Adrenal gland (tissue), 9 donors: ENCODE measurements at regions not wholly inside any gene's neighbourhood (a gene's known extent, or its start where the extent isn't known, plus 50 kb on each side); places are given as distances from the start of the nearest gene placed in this dataset.

ENCODE experiments used
- DNase-seq, 7 donors: peaks; one replicate each; pipeline ENCODE4 v3.0.0-alpha.2; 2019 to 2020
- H3K27ac ChIP-seq, 5 donors: fragments of 200-600 bp; sonication (generic) in 4 of 5; 1 replicate in 3 of 5; 2 replicates in 2 of 5; pipeline versions ENCODE4 v1.5.1 to v1.8.0; 2016 to 2020; ENCODE audit warnings: mild to moderate bottlenecking in 1 of 5
- H3K27me3 ChIP-seq: fragments of 200-600 bp; 2 replicates; pipeline ENCODE4 v1.8.0; 2021
- H3K36me3 ChIP-seq, 2 donors: fragments of 200-600 bp; replicated peaks in 1 of 2; 1 replicate in 1 of 2; 2 replicates in 1 of 2; pipeline versions ENCODE4 v1.5.1 to v1.8.0; 2018 to 2022
- H3K4me1 ChIP-seq, 2 donors: fragments of 200-600 bp; replicated peaks in 1 of 2; 1 replicate in 1 of 2; 2 replicates in 1 of 2; pipeline versions ENCODE4 v1.5.1 to v1.8.0; 2018 to 2021
- H3K4me3 ChIP-seq, 4 donors: fragments of 200-600 bp; sonication (generic) in 3 of 4; one replicate each; pipeline ENCODE4 v1.5.1; 2016 to 2018
- H3K9me3 ChIP-seq, 3 donors: fragments of 200-600 bp; sonication (generic) in 1 of 3; replicated peaks in 1 of 3; 1 replicate in 2 of 3; 2 replicates in 1 of 3; pipeline versions ENCODE4 v1.5.1 to v1.8.0; 2016 to 2021
- CTCF ChIP-seq, 6 experiments: fragments of 450-650 bp in 4 of 6; fragments of 200-600 bp in 2 of 6; sonication (generic) in 1 of 6; IDR thresholded peaks; 1 replicate in 5 of 6; 2 replicates in 1 of 6; pipeline versions ENCODE4 v1.5.1 to v1.8.0; 2016 to 2021; ENCODE audit warnings: antibody characterized with exemption in 6 of 6, mild to moderate bottlenecking in 2 of 6, moderate library complexity in 1 of 6
- POLR2A ChIP-seq, 2 donors: fragments of 450-650 bp; IDR thresholded peaks; one replicate each; pipeline ENCODE4 v1.6.1; 2017; ENCODE audit warnings: antibody characterized with exemption in 2 of 2, mild to moderate bottlenecking in 2 of 2, moderate library complexity in 1 of 2
- WGBS, 4 donors: extraction: QIAGEN DNeasy Blood & Tissue Kit in 2 of 4; methylation state at CpG; one replicate each; pipeline versions ENCODE4 v1.1.5 to v1.1.7; 2013 to 2017; 5-methylcytosine and 5-hydroxymethylcytosine counted together
- intact Hi-C, 2 donors: fragments of 100-400 bp; cut with DNase I; formaldehyde crosslinking; loops; one replicate each; pipeline versions ENCODE4 v1.14.1 to v1.15.0; 2022 to 2023
- donor health status: healthy with polysubstance abuse.
- donor health status: Bipolar disorder and iron deficiency.
- donor health status: DM: yes; HTN: yes; CAD: no.
- donor health status: DM: no; HTN: no; CAD: no.
- donor health status: DM: no; HTN: no; CAD: no.

GRCh38 chr12:124184456-124184855, 110.4 kb upstream of the RFLNA start:
- WGBS, 4 donors: 87 to 94% (median 92%) methylated on average over 18 of the region's 18 CpGs
- H3K4me3 ChIP-seq: no peak overlapping the region
- no peak for DNase-seq
- TF ChIP-seq CTCF (IDR thresholded peaks at IDR 0.05) (no peak), POLR2A (IDR thresholded peaks at IDR 0.05) (no peak)
- H3K27me3 ChIP-seq: no peaks in the 10 kb centered on the region
- no peaks in the 10 kb centered on the region for H3K9me3 ChIP-seq
- no peaks in the 10 kb centered on the region for H3K36me3 ChIP-seq
- H3K4me1 ChIP-seq: peaks cover 0 to 9% of the 10 kb centered on the region in 2 donors
- H3K27ac ChIP-seq: no peak overlapping the region
- intact Hi-C loops: no loop called here

GRCh38 chr12:124185971-124186686, 108.8 kb upstream of the RFLNA start:
- DNase-seq: no peak
- no peak overlapping the region for H3K27ac ChIP-seq
- no peaks in the 10 kb centered on the region for H3K9me3 ChIP-seq
- peaks cover 0 to 9% of the 10 kb centered on the region in 2 donors for H3K4me1 ChIP-seq
- 81 to 88% (median 82%) methylated on average over 15 of the region's 15 CpGs for WGBS, 4 donors
- TF ChIP-seq POLR2A (IDR thresholded peaks at IDR 0.05): no peak
- TF ChIP-seq CTCF (IDR thresholded peaks at IDR 0.05): no peak
- no peak overlapping the region for H3K4me3 ChIP-seq
- intact Hi-C loops: no loop called here
- H3K36me3 ChIP-seq: no peaks in the 10 kb centered on the region
- no peaks in the 10 kb centered on the region for H3K27me3 ChIP-seq

- intact Hi-C loops: no loop called here
- H3K36me3 ChIP-seq: no peaks in the 10 kb centered on the region
- H3K4me3 ChIP-seq: no peak overlapping the region
- H3K9me3 ChIP-seq: no peaks in the 10 kb centered on the region
- H3K4me1 ChIP-seq: peaks cover 0 to 9% of the 10 kb centered on the region in 2 donors
- DNase-seq: no peak
- 66 to 75% (median 69%) methylated on average over 7 of the region's 7 CpGs for WGBS, 4 donors
- H3K27ac ChIP-seq: peak overlapping the region in 1 of 5 donors; percentile 42
- no peaks in the 10 kb centered on the region for H3K27me3 ChIP-seq
- TF ChIP-seq CTCF (IDR thresholded peaks at IDR 0.05): no peak
- TF ChIP-seq POLR2A (IDR thresholded peaks at IDR 0.05): no peak
These were observed 106.8 kb upstream of the RFLNA start for GRCh38 chr12:124188084-124188483.

GRCh38 chr12:124188561-124189405, 106.1 kb upstream of the RFLNA start:
- Histone ChIP-seq H3K4me1 (peaks cover 0 to 9% of the 10 kb centered on the region in 2 donors), H3K27me3 (no peaks in the 10 kb centered on the region), H3K9me3 (no peaks in the 10 kb centered on the region), H3K27ac (peak overlapping the region in 1 of 5 donors; percentile 42), H3K4me3 (no peak overlapping the region), H3K36me3 (no peaks in the 10 kb centered on the region)
- intact Hi-C loops: no loop called here
- WGBS, 4 donors: 65 to 74% (median 68%) methylated on average over 15 of the region's 15 CpGs
- DNase-seq: peak in 4 of 7 donors; percentile 4 to 57 (median 24)
- TF ChIP-seq POLR2A (IDR thresholded peaks at IDR 0.05) (no peak), CTCF (IDR thresholded peaks at IDR 0.05) (no peak)
